Liver (tissue), 9 donors: ENCODE measurements at regions not wholly inside any gene's neighbourhood (a gene's known extent, or its start where the extent isn't known, plus 50 kb on each side); places are given as distances from the start of the nearest gene placed in this dataset. TPM values are rescaled to one million over a fixed set of nuclear protein-coding genes. Genes with fewer than 3 reads are reported as not detected.

ENCODE experiments used
- DNase-seq: peaks from one replicate; pipeline ENCODE4 v3.0.0-alpha.2; 2017; ENCODE audit warnings: low spot score
- H3K27ac ChIP-seq, 2 donors: one replicate each; pipeline ENCODE4 v1.7.0; 2013; ENCODE audit warnings: inconsistent platforms in 2 of 2, low read length in 2 of 2, control low read depth in 1 of 2, low read depth in 1 of 2, mild to moderate bottlenecking in 1 of 2
- H3K27me3 ChIP-seq, 4 donors: one replicate each; pipeline versions ENCODE4 v1.6.1 to v1.7.0; 2013; ENCODE audit warnings: low read length in 3 of 4, inconsistent platforms in 1 of 4, mild to moderate bottlenecking in 1 of 4, moderate library complexity in 1 of 4; ENCODE audit not compliant: control insufficient read depth in 4 of 4, insufficient read depth in 4 of 4
- H3K36me3 ChIP-seq, 4 donors: one replicate each; pipeline versions ENCODE4 v1.6.1 to v1.7.0; 2013; ENCODE audit warnings: low read length in 3 of 4, mild to moderate bottlenecking in 3 of 4, low read depth in 1 of 4, moderate library complexity in 1 of 4; ENCODE audit not compliant: control insufficient read depth in 4 of 4, insufficient read depth in 3 of 4
- H3K4me1 ChIP-seq, 4 donors: one replicate each; pipeline versions ENCODE4 v1.6.1 to v1.7.0; 2013; ENCODE audit warnings: low read length in 3 of 4, mild to moderate bottlenecking in 3 of 4, moderate library complexity in 1 of 4; ENCODE audit not compliant: control insufficient read depth in 4 of 4, insufficient read depth in 4 of 4
- H3K4me3 ChIP-seq, 3 donors: one replicate each; pipeline versions ENCODE4 v1.6.1 to v1.7.0; 2013; ENCODE audit warnings: low read length in 3 of 3, control low read depth in 1 of 3, low read depth in 1 of 3, mild to moderate bottlenecking in 1 of 3
- H3K9ac ChIP-seq, 2 donors: one replicate each; pipeline ENCODE4 v1.7.0; 2013; ENCODE audit warnings: low read length in 2 of 2, mild to moderate bottlenecking in 2 of 2, moderate library complexity in 2 of 2, control low read depth in 1 of 2, low read depth in 1 of 2
- H3K9me3 ChIP-seq, 4 donors: one replicate each; pipeline versions ENCODE4 v1.6.1 to v1.7.0; 2013; ENCODE audit warnings: low read length in 3 of 4; ENCODE audit not compliant: control insufficient read depth in 4 of 4
- EGR1 ChIP-seq, 2 donors: IDR thresholded peaks; 2 replicates each; pipeline ENCODE4 v1.6.1; 2016 to 2018; ENCODE audit warnings: antibody characterized with exemption in 2 of 2, low read depth in 2 of 2
- GABPA ChIP-seq, 2 donors: IDR thresholded peaks in 1 of 2; conservative IDR thresholded peaks in 1 of 2; 2 replicates each; pipeline ENCODE4 v1.6.1; 2016; ENCODE audit warnings: antibody characterized with exemption in 2 of 2, mild to moderate bottlenecking in 1 of 2, moderate library complexity in 1 of 2
- HNF4G ChIP-seq: IDR thresholded peaks from 2 replicates; pipeline ENCODE4 v1.6.1; 2016; ENCODE audit warnings: antibody characterized with exemption
- NR2F2 ChIP-seq: IDR thresholded peaks from 2 replicates; pipeline ENCODE4 v1.6.1; 2016; ENCODE audit warnings: antibody characterized with exemption
- RAD21 ChIP-seq, 2 donors: IDR thresholded peaks; 2 replicates each; pipeline ENCODE4 v1.6.1; 2016; ENCODE audit warnings: antibody characterized with exemption in 2 of 2, mild to moderate bottlenecking in 2 of 2
- RXRA ChIP-seq, 2 donors: IDR thresholded peaks; 2 replicates each; pipeline ENCODE4 v1.6.1; 2017 to 2018; ENCODE audit warnings: antibody characterized with exemption in 2 of 2, mild to moderate bottlenecking in 1 of 2
- TAF1 ChIP-seq: conservative IDR thresholded peaks from 2 replicates; pipeline ENCODE4 v1.6.1; 2016; ENCODE audit warnings: antibody characterized with exemption, mild to moderate bottlenecking
- WGBS: extraction: QIAGEN DNeasy Blood & Tissue Kit; methylation state at CpG from one replicate; pipeline ENCODE4 v1.1.7; 2013; 5-methylcytosine and 5-hydroxymethylcytosine counted together
- small RNA-seq: library from RNA; depleted of rRNA; stranded (forward); fragments of <200 nt; gene quantifications from one replicate; pipeline ENCODE3, GENCODE V24; 2014
- TF ChIP-seq, protein P1 (sequence below): fragments of 150-350 bp; IDR thresholded peaks from 2 replicates; pipeline ENCODE4 v1.5.1; 2017; ENCODE audit warnings: improper control_type of control experiment, low read depth, low read length; ENCODE audit not compliant: missing input control
- TF ChIP-seq, protein P2 (sequence below): IDR thresholded peaks from 2 replicates; pipeline ENCODE4 v1.6.1; 2016; ENCODE audit warnings: antibody characterized with exemption
- donor health status: healthy.
- donor health status: healthy.
- donor health status: healthy.
- donor health status: healthy.
- donor health status: healthy.

GRCh38 chr18:75478996-75479880, 51.7 kb upstream of the SMIM21 start:
- WGBS, result 66% methylated on average over 8 of the region's 8 CpGs
- TF ChIP-seq, protein P1, sequence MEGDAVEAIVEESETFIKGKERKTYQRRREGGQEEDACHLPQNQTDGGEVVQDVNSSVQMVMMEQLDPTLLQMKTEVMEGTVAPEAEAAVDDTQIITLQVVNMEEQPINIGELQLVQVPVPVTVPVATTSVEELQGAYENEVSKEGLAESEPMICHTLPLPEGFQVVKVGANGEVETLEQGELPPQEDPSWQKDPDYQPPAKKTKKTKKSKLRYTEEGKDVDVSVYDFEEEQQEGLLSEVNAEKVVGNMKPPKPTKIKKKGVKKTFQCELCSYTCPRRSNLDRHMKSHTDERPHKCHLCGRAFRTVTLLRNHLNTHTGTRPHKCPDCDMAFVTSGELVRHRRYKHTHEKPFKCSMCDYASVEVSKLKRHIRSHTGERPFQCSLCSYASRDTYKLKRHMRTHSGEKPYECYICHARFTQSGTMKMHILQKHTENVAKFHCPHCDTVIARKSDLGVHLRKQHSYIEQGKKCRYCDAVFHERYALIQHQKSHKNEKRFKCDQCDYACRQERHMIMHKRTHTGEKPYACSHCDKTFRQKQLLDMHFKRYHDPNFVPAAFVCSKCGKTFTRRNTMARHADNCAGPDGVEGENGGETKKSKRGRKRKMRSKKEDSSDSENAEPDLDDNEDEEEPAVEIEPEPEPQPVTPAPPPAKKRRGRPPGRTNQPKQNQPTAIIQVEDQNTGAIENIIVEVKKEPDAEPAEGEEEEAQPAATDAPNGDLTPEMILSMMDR, result peak; percentile 75
- TF ChIP-seq RAD21 (IDR thresholded peaks at IDR 0.05) (peak; percentile 92), RXRA (IDR thresholded peaks at IDR 0.05) (no peak), TAF1 (no peak), HNF4G (no peak), NR2F2 (no peak)
- TF ChIP-seq, protein P2, sequence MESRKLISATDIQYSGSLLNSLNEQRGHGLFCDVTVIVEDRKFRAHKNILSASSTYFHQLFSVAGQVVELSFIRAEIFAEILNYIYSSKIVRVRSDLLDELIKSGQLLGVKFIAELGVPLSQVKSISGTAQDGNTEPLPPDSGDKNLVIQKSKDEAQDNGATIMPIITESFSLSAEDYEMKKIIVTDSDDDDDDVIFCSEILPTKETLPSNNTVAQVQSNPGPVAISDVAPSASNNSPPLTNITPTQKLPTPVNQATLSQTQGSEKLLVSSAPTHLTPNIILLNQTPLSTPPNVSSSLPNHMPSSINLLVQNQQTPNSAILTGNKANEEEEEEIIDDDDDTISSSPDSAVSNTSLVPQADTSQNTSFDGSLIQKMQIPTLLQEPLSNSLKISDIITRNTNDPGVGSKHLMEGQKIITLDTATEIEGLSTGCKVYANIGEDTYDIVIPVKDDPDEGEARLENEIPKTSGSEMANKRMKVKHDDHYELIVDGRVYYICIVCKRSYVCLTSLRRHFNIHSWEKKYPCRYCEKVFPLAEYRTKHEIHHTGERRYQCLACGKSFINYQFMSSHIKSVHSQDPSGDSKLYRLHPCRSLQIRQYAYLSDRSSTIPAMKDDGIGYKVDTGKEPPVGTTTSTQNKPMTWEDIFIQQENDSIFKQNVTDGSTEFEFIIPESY, result no peak
- Histone ChIP-seq H3K27me3 (no peaks in the 10 kb centered on the region), H3K4me3 (no peak overlapping the region), H3K4me1 (no peaks in the 10 kb centered on the region), H3K9me3 (peaks cover 0 to 13% (median 4%) of the 10 kb centered on the region in 4 donors), H3K27ac (no peak overlapping the region), H3K9ac (no peak overlapping the region), H3K36me3 (no peaks in the 10 kb centered on the region)
- no peak for DNase-seq

GRCh38 chr18:75477900-75478299, 50.4 kb upstream of the SMIM21 start:
- WGBS, result 79% methylated on average over 1 of the region's 1 CpG
- peaks cover 0 to 1% (median 0%) of the 10 kb centered on the region in 4 donors for H3K9me3 ChIP-seq
- TF ChIP-seq GABPA (IDR thresholded peaks at IDR 0.05 in 1 of 2, conservative IDR thresholded peaks at IDR 0.05 in 1 of 2), result no peak
- TF ChIP-seq EGR1 (IDR thresholded peaks at IDR 0.05; ENCODE audit: low read depth in 2 of 2), result no peak

More at GRCh38 chr18:75477900-75478299, 50.4 kb upstream of the SMIM21 start:
- no peaks in the 10 kb centered on the region for H3K27me3 ChIP-seq
- no peaks in the 10 kb centered on the region for H3K36me3 ChIP-seq
- no peaks in the 10 kb centered on the region for H3K4me1 ChIP-seq
- no peak overlapping the region for H3K4me3 ChIP-seq
- no peak for DNase-seq
- H3K9ac ChIP-seq, result no peak overlapping the region
- H3K27ac ChIP-seq, result no peak overlapping the region

Small RNAs in the stretch of these regions (small RNA-seq; reads per million reads assigned to genes)
- not detected for gene AC021506.2
